ENCODE measurements at regions not wholly inside any gene's neighbourhood (a gene's known extent, or its start where the extent isn't known, plus 50 kb on each side); places are given as distances from the start of the nearest gene placed in this dataset.
"Not testable (repeated sequence)": the region's sequence is repeated elsewhere in the genome, so short reads cannot be mapped to it uniquely, and the experiment has no call there.

- no peak for TF ChIP-seq EZH2 (IDR thresholded peaks at IDR 0.05; ENCODE audit: borderline replicate concordance, low read depth, low read length, severe bottlenecking)
- no peak for TF ChIP-seq CTCF (IDR thresholded peaks at IDR 0.05; ENCODE audit: borderline replicate concordance, extremely low read depth, low read length, poor library complexity, severe bottlenecking)
- H2AFZ ChIP-seq (ENCODE audit: low read depth, low read length): no peak overlapping the region
- DNase-seq (no peak), ATAC-seq (ENCODE audit: insufficient read depth, low read depth) (no peak)
- no peaks in the 10 kb centered on the region for H4K20me1 ChIP-seq (ENCODE audit: insufficient read depth, low read length)
- no peaks in the 10 kb centered on the region for H3K79me2 ChIP-seq (ENCODE audit: insufficient read depth, low read length)
- H3K36me3 ChIP-seq (ENCODE audit: insufficient read depth, low read length): no peaks in the 10 kb centered on the region
- no peaks in the 10 kb centered on the region for H3K27me3 ChIP-seq (ENCODE audit: insufficient read depth, low read length, poor library complexity)
- no peak overlapping the region for H3K4me3 ChIP-seq (ENCODE audit: low read depth in 1 of 2, low read length in 2 of 2)
- H3K9me3 ChIP-seq (ENCODE audit: insufficient read depth, low read length, severe bottlenecking): no peaks in the 10 kb centered on the region
- H3K27ac ChIP-seq (ENCODE audit: low read length): no peak overlapping the region
- no peaks in the 10 kb centered on the region for H3K4me1 ChIP-seq (ENCODE audit: insufficient read depth, low read length)
- no peak overlapping the region for H3K9ac ChIP-seq (ENCODE audit: low read depth, low read length)
- no peak overlapping the region for H3K4me2 ChIP-seq (ENCODE audit: insufficient read depth, low read length)
These were observed 139.9 kb upstream of the USP9X start for GRCh38 chrX:40945361-40945713.

GRCh38 chrX:40947276-40947675 is 138.0 kb upstream of the USP9X start:
- TF ChIP-seq CTCF (IDR thresholded peaks at IDR 0.05; ENCODE audit: borderline replicate concordance, extremely low read depth, low read length, poor library complexity, severe bottlenecking) (no peak), EZH2 (IDR thresholded peaks at IDR 0.05; ENCODE audit: borderline replicate concordance, low read depth, low read length, severe bottlenecking) (no peak)
- H3K9me3 ChIP-seq (ENCODE audit: insufficient read depth, low read length, severe bottlenecking): no peaks in the 10 kb centered on the region
- no peak overlapping the region for H3K27ac ChIP-seq (ENCODE audit: low read length)
- H3K79me2 ChIP-seq (ENCODE audit: insufficient read depth, low read length): no peaks in the 10 kb centered on the region
- no peak overlapping the region for H3K4me3 ChIP-seq (ENCODE audit: low read depth in 1 of 2, low read length in 2 of 2)
- H3K36me3 ChIP-seq (ENCODE audit: insufficient read depth, low read length): no peaks in the 10 kb centered on the region
- H3K27me3 ChIP-seq (ENCODE audit: insufficient read depth, low read length, poor library complexity): no peaks in the 10 kb centered on the region
- no peak for ATAC-seq (ENCODE audit: insufficient read depth, low read depth)
- no peak overlapping the region for H2AFZ ChIP-seq (ENCODE audit: low read depth, low read length)
- no peak overlapping the region for H3K9ac ChIP-seq (ENCODE audit: low read depth, low read length)
- H3K4me2 ChIP-seq (ENCODE audit: insufficient read depth, low read length): no peak overlapping the region
- no peaks in the 10 kb centered on the region for H4K20me1 ChIP-seq (ENCODE audit: insufficient read depth, low read length)
- no peak for DNase-seq
- H3K4me1 ChIP-seq (ENCODE audit: insufficient read depth, low read length): no peaks in the 10 kb centered on the region

- no peak overlapping the region for H3K4me2 ChIP-seq (ENCODE audit: insufficient read depth, low read length)
- H3K27ac ChIP-seq (ENCODE audit: low read length): no peak overlapping the region
- H4K20me1 ChIP-seq (ENCODE audit: insufficient read depth, low read length): no peaks in the 10 kb centered on the region
- no peaks in the 10 kb centered on the region for H3K79me2 ChIP-seq (ENCODE audit: insufficient read depth, low read length)
- H3K9ac ChIP-seq (ENCODE audit: low read depth, low read length): no peak overlapping the region
- H3K9me3 ChIP-seq (ENCODE audit: insufficient read depth, low read length, severe bottlenecking): no peaks in the 10 kb centered on the region
- no peaks in the 10 kb centered on the region for H3K27me3 ChIP-seq (ENCODE audit: insufficient read depth, low read length, poor library complexity)
- H2AFZ ChIP-seq (ENCODE audit: low read depth, low read length): no peak overlapping the region
- no peak for DNase-seq
- no peaks in the 10 kb centered on the region for H3K36me3 ChIP-seq (ENCODE audit: insufficient read depth, low read length)
- peaks cover 8% of the 10 kb centered on the region for H3K4me1 ChIP-seq (ENCODE audit: insufficient read depth, low read length)
- TF ChIP-seq EZH2 (IDR thresholded peaks at IDR 0.05; ENCODE audit: borderline replicate concordance, low read depth, low read length, severe bottlenecking): no peak
- TF ChIP-seq CTCF (IDR thresholded peaks at IDR 0.05; ENCODE audit: borderline replicate concordance, extremely low read depth, low read length, poor library complexity, severe bottlenecking): no peak
- no peak overlapping the region for H3K4me3 ChIP-seq (ENCODE audit: low read depth in 1 of 2, low read length in 2 of 2)
- ATAC-seq (ENCODE audit: insufficient read depth, low read depth): no peak
These were observed 136.2 kb upstream of the USP9X start for GRCh38 chrX:40949071-40949470.

- Histone ChIP-seq H3K79me2 (ENCODE audit: insufficient read depth, low read length) (no peaks in the 10 kb centered on the region), H3K27ac (ENCODE audit: low read length) (no peak overlapping the region), H3K27me3 (ENCODE audit: insufficient read depth, low read length, poor library complexity) (no peaks in the 10 kb centered on the region), H3K4me2 (ENCODE audit: insufficient read depth, low read length) (no peak overlapping the region), H3K36me3 (ENCODE audit: insufficient read depth, low read length) (no peaks in the 10 kb centered on the region), H3K9ac (ENCODE audit: low read depth, low read length) (no peak overlapping the region), H3K9me3 (ENCODE audit: insufficient read depth, low read length, severe bottlenecking) (no peaks in the 10 kb centered on the region), H3K4me1 (ENCODE audit: insufficient read depth, low read length) (peaks cover 8% of the 10 kb centered on the region), H3K4me3 (ENCODE audit: low read depth in 1 of 2, low read length in 2 of 2) (no peak overlapping the region), H4K20me1 (ENCODE audit: insufficient read depth, low read length) (no peaks in the 10 kb centered on the region), H2AFZ (ENCODE audit: low read depth, low read length) (no peak overlapping the region)
- DNase-seq (no peak), ATAC-seq (ENCODE audit: insufficient read depth, low read depth) (no peak)
- no peak for TF ChIP-seq CTCF (IDR thresholded peaks at IDR 0.05; ENCODE audit: borderline replicate concordance, extremely low read depth, low read length, poor library complexity, severe bottlenecking)
- no peak for TF ChIP-seq EZH2 (IDR thresholded peaks at IDR 0.05; ENCODE audit: borderline replicate concordance, low read depth, low read length, severe bottlenecking)
These were observed 134.7 kb upstream of the USP9X start for GRCh38 chrX:40950546-40950945.

GRCh38 chrX:40951407-40951806 is 133.8 kb upstream of the USP9X start:
- not testable (repeated sequence) for H3K4me3 ChIP-seq (ENCODE audit: low read depth in 1 of 2, low read length in 2 of 2); H4K20me1 ChIP-seq (ENCODE audit: insufficient read depth, low read length); H3K36me3 ChIP-seq (ENCODE audit: insufficient read depth, low read length); H3K27ac ChIP-seq (ENCODE audit: low read length); H3K79me2 ChIP-seq (ENCODE audit: insufficient read depth, low read length); H3K27me3 ChIP-seq (ENCODE audit: insufficient read depth, low read length, poor library complexity); H3K4me2 ChIP-seq (ENCODE audit: insufficient read depth, low read length); H2AFZ ChIP-seq (ENCODE audit: low read depth, low read length); H3K4me1 ChIP-seq (ENCODE audit: insufficient read depth, low read length); ATAC-seq (ENCODE audit: insufficient read depth, low read depth); H3K9me3 ChIP-seq (ENCODE audit: insufficient read depth, low read length, severe bottlenecking); DNase-seq; H3K9ac ChIP-seq (ENCODE audit: low read depth, low read length)
